ENCODE measurements at regions not wholly inside any gene's neighbourhood (a gene's known extent, or its start where the extent isn't known, plus 50 kb on each side); places are given as distances from the start of the nearest gene placed in this dataset.
"Not testable (repeated sequence)": the region's sequence is repeated elsewhere in the genome, so short reads cannot be mapped to it uniquely, and the experiment has no call there.

DNA sequence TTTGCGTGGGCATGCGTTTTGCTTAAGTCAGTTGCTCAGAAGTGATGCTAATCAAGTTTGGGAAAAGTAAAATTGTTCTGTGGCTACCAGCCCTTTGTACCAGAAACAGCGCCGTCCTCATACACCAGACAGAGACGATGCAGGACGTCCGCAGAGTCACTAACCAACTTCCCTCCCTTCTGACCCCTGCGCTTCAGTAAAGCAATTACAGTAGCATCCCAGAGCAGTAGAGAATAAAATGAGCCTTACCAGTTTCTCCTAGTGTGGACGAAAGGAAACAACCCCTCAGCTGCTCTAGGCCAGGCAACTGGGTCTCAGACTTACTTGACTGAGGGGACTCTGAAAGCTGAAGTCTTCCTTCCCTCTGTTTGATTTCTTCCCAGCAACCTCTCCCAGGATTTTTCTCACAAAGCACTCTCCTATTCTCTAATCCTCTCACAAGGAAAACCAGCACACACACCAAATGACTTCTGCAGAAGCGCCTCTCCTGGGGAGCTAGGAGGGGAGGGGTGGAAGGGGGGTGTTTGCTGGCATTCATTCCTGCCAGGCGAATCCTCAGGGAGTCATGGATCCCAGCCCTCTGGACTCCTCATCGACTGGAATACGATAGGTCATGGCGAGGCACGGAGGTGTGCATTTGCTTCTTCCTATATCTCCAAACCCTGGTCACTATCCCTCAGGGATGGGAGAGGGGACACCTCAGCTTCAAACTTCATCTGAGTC lies 56.0 kb upstream of the MID1 start:
- in situ Hi-C loops (cut with HindIII; ENCODE audit: low sequenced_read_pairs): no loop called here
- DNase-seq (ENCODE audit: low read depth, low spot score): no peak
- no peak overlapping the region for H3K4me3 ChIP-seq (ENCODE audit: low read depth, low read length)
- TF ChIP-seq, protein P1, sequence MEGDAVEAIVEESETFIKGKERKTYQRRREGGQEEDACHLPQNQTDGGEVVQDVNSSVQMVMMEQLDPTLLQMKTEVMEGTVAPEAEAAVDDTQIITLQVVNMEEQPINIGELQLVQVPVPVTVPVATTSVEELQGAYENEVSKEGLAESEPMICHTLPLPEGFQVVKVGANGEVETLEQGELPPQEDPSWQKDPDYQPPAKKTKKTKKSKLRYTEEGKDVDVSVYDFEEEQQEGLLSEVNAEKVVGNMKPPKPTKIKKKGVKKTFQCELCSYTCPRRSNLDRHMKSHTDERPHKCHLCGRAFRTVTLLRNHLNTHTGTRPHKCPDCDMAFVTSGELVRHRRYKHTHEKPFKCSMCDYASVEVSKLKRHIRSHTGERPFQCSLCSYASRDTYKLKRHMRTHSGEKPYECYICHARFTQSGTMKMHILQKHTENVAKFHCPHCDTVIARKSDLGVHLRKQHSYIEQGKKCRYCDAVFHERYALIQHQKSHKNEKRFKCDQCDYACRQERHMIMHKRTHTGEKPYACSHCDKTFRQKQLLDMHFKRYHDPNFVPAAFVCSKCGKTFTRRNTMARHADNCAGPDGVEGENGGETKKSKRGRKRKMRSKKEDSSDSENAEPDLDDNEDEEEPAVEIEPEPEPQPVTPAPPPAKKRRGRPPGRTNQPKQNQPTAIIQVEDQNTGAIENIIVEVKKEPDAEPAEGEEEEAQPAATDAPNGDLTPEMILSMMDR (IDR thresholded peaks at IDR 0.05; ENCODE audit: low read depth, low read length): no peak

DNA sequence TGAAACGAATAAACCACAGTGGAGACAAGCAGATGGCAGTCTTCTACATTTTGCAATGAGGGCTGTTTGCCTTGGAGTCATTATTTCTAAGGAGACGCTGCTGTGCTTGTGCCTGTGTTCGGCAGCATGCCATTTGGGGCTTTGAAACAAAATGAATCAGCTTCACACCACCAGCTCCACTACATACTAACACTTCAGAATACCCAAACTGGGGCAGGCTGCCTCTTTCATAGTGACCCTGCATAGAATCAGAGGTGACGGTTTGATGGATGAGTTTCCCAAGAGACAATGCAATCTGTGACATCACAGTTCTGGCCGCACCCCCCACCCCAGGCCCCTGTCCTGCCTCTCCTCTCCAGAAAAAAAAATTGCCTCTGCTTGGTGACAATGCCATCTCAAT lies 57.1 kb upstream of the MID1 start:
- no peak overlapping the region for H3K4me3 ChIP-seq (ENCODE audit: low read depth, low read length)
- in situ Hi-C loops (cut with HindIII; ENCODE audit: low sequenced_read_pairs): no loop called here
- no peak for DNase-seq (ENCODE audit: low read depth, low spot score)
- TF ChIP-seq, protein P1 (IDR thresholded peaks at IDR 0.05; ENCODE audit: low read depth, low read length): no peak

DNA sequence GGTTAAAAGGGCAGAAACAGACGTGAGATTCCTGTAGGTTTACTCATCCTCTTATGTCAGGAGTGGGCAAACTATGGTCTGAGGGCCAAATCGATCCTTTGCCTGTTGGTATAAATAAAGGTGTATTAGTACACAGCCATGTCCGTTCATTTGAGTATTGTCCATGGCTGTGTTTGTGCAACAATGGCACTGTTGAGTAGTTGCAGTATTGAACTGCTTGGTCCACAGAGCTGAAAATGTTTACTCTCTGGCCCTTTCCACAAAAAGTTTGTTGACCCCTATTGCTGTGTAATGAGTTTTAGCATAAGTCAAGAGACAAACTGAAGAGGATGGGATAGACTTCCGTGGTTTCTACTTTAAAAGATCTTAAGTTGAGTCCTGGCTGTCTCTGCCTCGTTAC lies 59.0 kb upstream of the MID1 start:
- no peak overlapping the region for H3K4me3 ChIP-seq (ENCODE audit: low read depth, low read length)
- in situ Hi-C loops (cut with HindIII; ENCODE audit: low sequenced_read_pairs): no loop called here
- TF ChIP-seq, protein P1 (IDR thresholded peaks at IDR 0.05; ENCODE audit: low read depth, low read length): no peak
- no peak for DNase-seq (ENCODE audit: low read depth, low spot score)

DNA sequence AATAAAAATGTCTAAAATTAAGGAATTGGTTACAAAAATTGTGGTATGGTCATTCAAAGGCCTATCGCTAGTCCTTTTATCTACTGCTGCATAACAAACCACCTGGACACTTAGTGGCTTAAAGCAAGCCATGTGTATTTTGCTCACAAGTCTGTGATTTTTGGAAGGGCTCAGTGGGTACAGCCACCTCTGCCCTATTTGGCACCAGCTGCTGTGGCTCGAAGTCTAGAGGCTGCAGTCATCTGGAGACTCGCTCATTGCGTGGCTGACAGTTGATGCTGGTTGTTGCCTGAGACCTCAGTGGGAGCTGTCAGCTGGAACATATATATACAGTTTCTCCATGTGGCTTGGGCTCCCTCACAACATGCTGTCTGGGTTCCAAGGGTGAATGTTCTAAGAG lies 60.8 kb upstream of the MID1 start:
- TF ChIP-seq, protein P1 (IDR thresholded peaks at IDR 0.05; ENCODE audit: low read depth, low read length): no peak
- no peak overlapping the region for H3K4me3 ChIP-seq (ENCODE audit: low read depth, low read length)
- no peak for DNase-seq (ENCODE audit: low read depth, low spot score)
- in situ Hi-C loops (cut with HindIII; ENCODE audit: low sequenced_read_pairs): no loop called here

DNA sequence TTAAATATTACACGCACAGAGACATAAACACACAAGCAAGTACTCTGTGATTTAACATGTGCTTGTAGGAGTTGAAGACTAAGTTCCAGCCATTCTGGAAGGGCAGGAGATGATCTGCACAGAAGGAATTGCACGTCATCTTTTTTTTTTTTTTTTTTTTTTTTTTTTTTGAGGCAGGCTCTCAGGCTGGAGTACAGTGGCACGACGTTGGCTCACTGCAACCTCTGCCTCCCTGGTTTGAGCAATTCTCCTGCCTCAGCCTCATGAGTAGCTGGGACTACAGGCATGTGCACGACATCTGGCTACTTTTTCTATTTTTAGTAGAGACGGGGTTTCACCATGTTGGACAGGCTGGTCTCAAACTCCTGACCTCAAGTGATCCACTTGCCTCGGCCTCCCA lies 63.2 kb upstream of the MID1 start:
- in situ Hi-C loops (cut with HindIII; ENCODE audit: low sequenced_read_pairs); H3K4me3 ChIP-seq (ENCODE audit: low read depth, low read length); DNase-seq (ENCODE audit: low read depth, low spot score): not testable (repeated sequence)

DNA sequence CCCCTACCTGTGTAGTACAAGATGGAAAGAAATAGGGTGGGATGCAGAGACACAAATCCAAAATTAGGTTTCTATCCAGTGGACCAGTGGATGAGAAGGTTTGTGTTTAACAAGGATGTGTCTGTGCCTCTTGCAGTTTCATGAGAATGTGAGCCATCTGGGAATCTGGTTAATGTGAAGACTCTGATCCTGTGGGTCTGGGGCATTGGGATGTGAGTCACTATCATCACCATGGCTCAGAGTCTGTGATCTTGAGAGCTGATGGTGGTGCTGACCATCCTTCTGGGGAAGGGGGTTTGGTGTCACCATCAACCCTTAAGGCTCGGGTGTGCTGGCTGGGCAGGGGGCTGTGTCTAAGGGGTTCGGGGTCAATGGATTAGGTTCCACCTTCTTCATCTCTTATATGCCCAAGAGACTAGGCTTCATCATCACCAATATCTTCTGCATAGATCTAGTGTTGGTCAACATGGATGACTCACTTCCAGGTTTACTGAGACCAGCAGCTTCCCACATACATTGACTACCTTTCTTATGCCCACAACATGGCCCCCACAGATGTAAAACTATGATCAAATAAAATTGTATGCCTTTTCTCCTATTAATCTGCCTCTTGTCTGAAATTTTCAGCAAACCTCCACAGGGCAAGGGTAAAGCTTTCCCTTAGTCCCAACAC lies 65.7 kb upstream of the MID1 start:
- H3K4me3 ChIP-seq (ENCODE audit: low read depth, low read length): no peak overlapping the region
- no peak for DNase-seq (ENCODE audit: low read depth, low spot score)
- in situ Hi-C loops (cut with HindIII; ENCODE audit: low sequenced_read_pairs): no loop called here
- TF ChIP-seq, protein P1 (IDR thresholded peaks at IDR 0.05; ENCODE audit: low read depth, low read length): no peak

DNA sequence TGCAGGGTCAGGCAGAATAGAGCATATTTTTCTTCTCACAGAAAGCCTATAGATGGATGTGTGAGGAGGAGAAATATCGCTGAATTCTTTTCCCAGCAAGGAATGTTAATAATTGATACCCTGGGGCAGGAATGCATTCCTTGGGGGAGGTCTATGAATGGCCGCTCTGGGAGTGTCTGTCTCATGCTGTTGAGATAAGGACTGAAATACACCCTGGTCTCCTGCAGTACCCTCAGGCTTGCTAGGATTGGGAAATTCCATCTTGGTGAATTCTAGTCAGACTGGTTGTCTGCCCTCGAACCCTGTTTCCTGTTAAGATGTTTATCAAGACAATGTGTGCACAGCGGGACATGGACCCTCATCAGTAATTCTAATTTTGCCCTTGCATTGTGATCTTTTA lies 71.4 kb upstream of the MID1 start:
- DNase-seq (ENCODE audit: low read depth, low spot score); H3K4me3 ChIP-seq (ENCODE audit: low read depth, low read length); in situ Hi-C loops (cut with HindIII; ENCODE audit: low sequenced_read_pairs): not testable (repeated sequence)
